GM18511 (cell line): ENCODE measurements at regions not wholly inside any gene's neighbourhood (a gene's known extent, or its start where the extent isn't known, plus 50 kb on each side); places are given as distances from the start of the nearest gene placed in this dataset.

Source experiments
- ATAC-seq: cut with Tn5 transposase; IDR thresholded peaks from one replicate; pipeline ENCODE4 v1.9.1; 2021; ENCODE audit warnings: mild to moderate bottlenecking, moderate library complexity; ENCODE audit not compliant: unreplicated experiment

- ATAC-seq, result no peak
Observed at GRCh38 chr7:81648716-81649115, 121.1 kb downstream of the HGF start.

GRCh38 chr7:81645435-81645834, 124.4 kb downstream of the HGF start:
- ATAC-seq, result no peak

GRCh38 chr7:81641873-81642272, 128.0 kb downstream of the HGF start:
- ATAC-seq, result no peak

GRCh38 chr7:81638198-81638597, 131.6 kb downstream of the HGF start:
- no peak for ATAC-seq

GRCh38 chr7:81637534-81637933, 132.3 kb downstream of the HGF start:
- ATAC-seq, result no peak

- no peak for ATAC-seq
Observed at GRCh38 chr7:81632418-81632817, 137.4 kb downstream of the HGF start.

GRCh38 chr7:81630600-81630999, 139.2 kb downstream of the HGF start:
- no peak for ATAC-seq

GRCh38 chr7:81629702-81630101, 140.1 kb downstream of the HGF start:
- no peak for ATAC-seq

- no peak for ATAC-seq
Observed at GRCh38 chr7:81628951-81629350, 140.9 kb downstream of the HGF start.

GRCh38 chr7:81627536-81628287, 142.1 kb downstream of the HGF start:
- no peak for ATAC-seq

- ATAC-seq, result no peak
Observed at GRCh38 chr7:81626008-81626407, 143.8 kb downstream of the HGF start.

- ATAC-seq, result no peak
Observed at GRCh38 chr7:81624650-81625631, 144.9 kb downstream of the HGF start.

GRCh38 chr7:81624021-81624592, 145.7 kb downstream of the HGF start:
- no peak for ATAC-seq

- ATAC-seq, result no peak
Observed at GRCh38 chr7:81623251-81623855, 146.5 kb downstream of the HGF start.

- no peak for ATAC-seq
Observed at GRCh38 chr7:81621893-81622292, 148.0 kb downstream of the HGF start.

- ATAC-seq, result no peak
Observed at GRCh38 chr7:81618396-81619014, 151.3 kb downstream of the HGF start.

- no peak for ATAC-seq
Observed at GRCh38 chr7:81616951-81617350, 152.9 kb downstream of the HGF start.

- no peak for ATAC-seq
Observed at GRCh38 chr7:81611805-81612204, 158.0 kb downstream of the HGF start.

- no peak for ATAC-seq
Observed at GRCh38 chr7:81611040-81611439, 158.8 kb downstream of the HGF start.

GRCh38 chr7:81608748-81609382, 161.0 kb downstream of the HGF start:
- ATAC-seq, result no peak
